Astrocyte (in vitro differentiated cells and primary cell): ENCODE measurements at regions not wholly inside any gene's neighbourhood (a gene's known extent, or its start where the extent isn't known, plus 50 kb on each side); places are given as distances from the start of the nearest gene placed in this dataset.

Source experiments
- CTCF ChIP-seq: IDR thresholded peaks from 2 replicates; pipeline ENCODE4 v1.5.1; 2011; ENCODE audit warnings: low read depth, mild to moderate bottlenecking, inconsistent platforms, low read length, moderate library complexity; ENCODE audit not compliant: insufficient read depth
- EZH2 ChIP-seq: IDR thresholded peaks from 2 replicates; pipeline ENCODE4 v1.6.1; 2012; ENCODE audit warnings: mild to moderate bottlenecking, low read length, inconsistent platforms; ENCODE audit not compliant: insufficient read depth

GRCh38 chr12:113582521-113583218 lies 111.0 kb upstream of the LHX5 start:
- TF ChIP-seq CTCF (no peak), EZH2 (no peak)
